ENCODE measurements at regions not wholly inside any gene's neighbourhood (a gene's known extent, or its start where the extent isn't known, plus 50 kb on each side); places are given as distances from the start of the nearest gene placed in this dataset.

- in situ Hi-C loops (cut with MboI; ENCODE audit: low sequenced_read_pairs) (no loop called here), dilution Hi-C loops (cut with HindIII; ENCODE audit: low sequenced_read_pairs, unreplicated experiment) (no loop called here), intact Hi-C loops (cut with micrococcal nuclease) (no loop called here)
- Histone ChIP-seq H3K9ac (ENCODE audit: low read depth, low read length) (no peak overlapping the region), H3K27me3 (ENCODE audit: control insufficient read depth, insufficient read depth, low read length) (no peaks in the 10 kb centered on the region), H3K9me3 (ENCODE audit: control insufficient read depth, insufficient read depth, low read length) (no peaks in the 10 kb centered on the region), H4K5ac (ENCODE audit: low read depth, low read length) (no peak overlapping the region), H2BK15ac (ENCODE audit: low read depth, low read length) (no peak overlapping the region), H4K20me1 (ENCODE audit: insufficient read depth, low read length) (no peaks in the 10 kb centered on the region), H4K91ac (ENCODE audit: insufficient read depth, low read depth, low read length) (no peak overlapping the region), H2BK5ac (ENCODE audit: low read depth, low read length, poor library complexity, severe bottlenecking) (no peak overlapping the region), H4K8ac (ENCODE audit: low read depth in 2 of 2, low read length in 2 of 2) (no peak overlapping the region), H3K14ac (replicated peaks; ENCODE audit: low read depth, low read length) (no peak overlapping the region), H3K23ac (ENCODE audit: low read depth, low read length) (no peak overlapping the region), H3K4me1 (ENCODE audit: control insufficient read depth, insufficient read depth, low read length) (no peaks in the 10 kb centered on the region), H3K4me3 (ENCODE audit: insufficient read depth, low read depth, low read length) (no peak overlapping the region), H3K9me1 (ENCODE audit: insufficient read depth, low read length) (no peaks in the 10 kb centered on the region), H2AFZ (replicated peaks; ENCODE audit: low read length, poor library complexity) (no peak overlapping the region), H3K79me1 (ENCODE audit: low read depth in 1 of 2, low read length in 2 of 2) (no peaks in the 10 kb centered on the region), H2BK20ac (ENCODE audit: low read depth, low read length) (no peak overlapping the region), H3K18ac (ENCODE audit: low read depth, low read length) (no peak overlapping the region), H3K4me2 (ENCODE audit: low read depth, low read length) (no peak overlapping the region), H3K36me3 (ENCODE audit: control insufficient read depth, insufficient read depth, low read length) (no peaks in the 10 kb centered on the region), H2AK5ac (ENCODE audit: low read depth, low read length) (no peak overlapping the region), H2BK120ac (ENCODE audit: low read depth, low read length) (no peak overlapping the region), H3K4ac (ENCODE audit: low read depth, low read length) (no peak overlapping the region), H2AK9ac (replicated peaks; ENCODE audit: low read depth, low read length, poor library complexity) (no peak overlapping the region), H3K56ac (ENCODE audit: extremely low read depth, insufficient read depth, low read length) (no peak overlapping the region), H3K27ac (ENCODE audit: insufficient read depth, low read length) (no peak overlapping the region)
- ATAC-seq (ENCODE audit: low read depth): no peak
- no peak for DNase-seq
- WGBS, 2 experiments (ENCODE audit: extremely low coverage in 2 of 2, insufficient read length in 1 of 2): no CpG with 5 or more reads among the region's 1 CpG
- TF ChIP-seq ELK1 (IDR thresholded peaks at IDR 0.05; ENCODE audit: borderline replicate concordance, low read depth, low read length) (no peak), BHLHE40 (IDR thresholded peaks at IDR 0.05; ENCODE audit: low read depth, low read length) (no peak), RAD21 (IDR thresholded peaks at IDR 0.05; ENCODE audit: low read length) (no peak), RFX5 (IDR thresholded peaks at IDR 0.05; ENCODE audit: low read depth, low read length) (no peak), RCOR1 (IDR thresholded peaks at IDR 0.05; ENCODE audit: insufficient replicate concordance, low read length) (no peak), CEBPB (IDR thresholded peaks at IDR 0.05; ENCODE audit: low read depth, low read length) (no peak), SMC3 (IDR thresholded peaks at IDR 0.05; ENCODE audit: low read depth, low read length) (no peak)
- TF ChIP-seq, protein P1, sequence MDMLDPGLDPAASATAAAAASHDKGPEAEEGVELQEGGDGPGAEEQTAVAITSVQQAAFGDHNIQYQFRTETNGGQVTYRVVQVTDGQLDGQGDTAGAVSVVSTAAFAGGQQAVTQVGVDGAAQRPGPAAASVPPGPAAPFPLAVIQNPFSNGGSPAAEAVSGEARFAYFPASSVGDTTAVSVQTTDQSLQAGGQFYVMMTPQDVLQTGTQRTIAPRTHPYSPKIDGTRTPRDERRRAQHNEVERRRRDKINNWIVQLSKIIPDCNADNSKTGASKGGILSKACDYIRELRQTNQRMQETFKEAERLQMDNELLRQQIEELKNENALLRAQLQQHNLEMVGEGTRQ (IDR thresholded peaks at IDR 0.05; ENCODE audit: low read depth, low read length): no peak
- ChIA-PET CTCF (no interaction called here), POLR2A (ENCODE audit: unreplicated experiment) (no interaction called here)
- BruUV-seq (replicated peaks): no TSS peak
Observed at GRCh38 chr4:13233755-13234154, 250.4 kb downstream of the RAB28 start.
